Heart left ventricle (tissue), 13 donors: ENCODE measurements at regions not wholly inside any gene's neighbourhood (a gene's known extent, or its start where the extent isn't known, plus 50 kb on each side); places are given as distances from the start of the nearest gene placed in this dataset.

Experiments
- POLR2A ChIP-seq, 2 donors: fragments of 450-650 bp; IDR thresholded peaks; one replicate each; pipeline ENCODE4 v1.6.1; 2017; ENCODE audit warnings: antibody characterized with exemption in 2 of 2, mild to moderate bottlenecking in 2 of 2, moderate library complexity in 2 of 2
- TF ChIP-seq, protein P1 (sequence below), 12 donors: fragments of 200-600 bp; sonication (generic) in 4 of 12; IDR thresholded peaks; one replicate each; pipeline versions ENCODE4 v1.5.0 to v1.8.0; 2018 to 2022; ENCODE audit warnings: antibody characterized with exemption in 12 of 12, mild to moderate bottlenecking in 5 of 12
- donor health status: ischemic (EF 13 %, LVEDD 7.1; RV severe dilation, severe dysfunction).
- donor health status: DM: no; HTN: yes; CAD: no.
- donor health status: DM: no; HTN: no; CAD: no.
- donor health status: ischemic (EF 25% LVEDD 6.9; RV normal size, moderate dysfunction).
- donor health status: ischemic (EF 25% LVEDD 5.7; RV mildly dilated, moderate dysfunction).
- donor health status: ischemic (EF 35%, LVEDD 5.7; RV mildly dilated, moderate dysfunction).
- donor health status: nonischemic (EF 11% LVEDD 7.7; RV severe dilation, severe dysfunction).
- donor health status: DM: yes; HTN: yes; CAD: no.
- donor health status: PGD.
- donor health status: ischemic (EF 29% LVEDD 5.4; RV normal size, mild dysfunction).
- donor health status: nonischemic (EF 23%, LVEDD 6.1; RV moderate dilation, normal function).

DNA sequence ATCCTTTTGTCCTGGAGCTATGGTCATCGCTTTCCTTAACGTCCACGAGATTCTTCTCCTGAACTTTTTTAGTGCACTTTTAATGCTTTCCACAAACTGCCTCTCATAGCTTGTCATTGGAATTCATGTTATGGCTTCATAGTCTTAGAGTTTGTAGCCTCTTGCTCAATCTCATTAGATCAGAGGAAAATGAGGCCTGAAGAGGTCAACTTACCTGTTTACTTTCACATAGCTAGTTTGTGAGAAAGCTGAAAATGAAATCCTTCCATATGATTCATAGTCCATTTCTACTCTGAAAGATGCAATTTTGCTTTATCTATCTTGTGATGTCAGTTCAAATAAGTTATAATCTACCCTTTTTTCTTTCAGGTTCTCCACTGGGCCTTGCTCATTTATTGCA is 1747.2 kb upstream of the RAG2 start:
- TF ChIP-seq, protein P1, sequence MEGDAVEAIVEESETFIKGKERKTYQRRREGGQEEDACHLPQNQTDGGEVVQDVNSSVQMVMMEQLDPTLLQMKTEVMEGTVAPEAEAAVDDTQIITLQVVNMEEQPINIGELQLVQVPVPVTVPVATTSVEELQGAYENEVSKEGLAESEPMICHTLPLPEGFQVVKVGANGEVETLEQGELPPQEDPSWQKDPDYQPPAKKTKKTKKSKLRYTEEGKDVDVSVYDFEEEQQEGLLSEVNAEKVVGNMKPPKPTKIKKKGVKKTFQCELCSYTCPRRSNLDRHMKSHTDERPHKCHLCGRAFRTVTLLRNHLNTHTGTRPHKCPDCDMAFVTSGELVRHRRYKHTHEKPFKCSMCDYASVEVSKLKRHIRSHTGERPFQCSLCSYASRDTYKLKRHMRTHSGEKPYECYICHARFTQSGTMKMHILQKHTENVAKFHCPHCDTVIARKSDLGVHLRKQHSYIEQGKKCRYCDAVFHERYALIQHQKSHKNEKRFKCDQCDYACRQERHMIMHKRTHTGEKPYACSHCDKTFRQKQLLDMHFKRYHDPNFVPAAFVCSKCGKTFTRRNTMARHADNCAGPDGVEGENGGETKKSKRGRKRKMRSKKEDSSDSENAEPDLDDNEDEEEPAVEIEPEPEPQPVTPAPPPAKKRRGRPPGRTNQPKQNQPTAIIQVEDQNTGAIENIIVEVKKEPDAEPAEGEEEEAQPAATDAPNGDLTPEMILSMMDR (IDR thresholded peaks at IDR 0.05): no peak
- no peak for TF ChIP-seq POLR2A (IDR thresholded peaks at IDR 0.05)
